Activated B cell treated with CpG ODN at 0.5 μM for 24 hours (primary cell): ENCODE measurements at regions not wholly inside any gene's neighbourhood (a gene's known extent, or its start where the extent isn't known, plus 50 kb on each side); places are given as distances from the start of the nearest gene placed in this dataset.

Experiments used
- ATAC-seq: fragments of 200-7000 bp; cut with Tn5 transposase; one replicate; pipeline ENCODE4 v1.10.0; 2021; ENCODE audit warnings: low read depth, mild to moderate bottlenecking, moderate library complexity
- CTCF ChIA-PET: fragments of 350-600 bp; sonication (Branson Sonifier 250); formaldehyde crosslinking; loops from one replicate; lab custom pipeline; 2021; ENCODE audit warnings: antibody characterized with exemption; lab: Charles Lee
- POLR2A ChIA-PET: fragments of 350-600 bp; sonication (Branson Sonifier 250); formaldehyde crosslinking; loops from one replicate; lab custom pipeline; 2021; ENCODE audit warnings: antibody characterized with exemption; lab: Charles Lee
- DNase-seq: peaks from one replicate; pipeline ENCODE4 v3.0.0; 2022
- H3K27ac Mint-ChIP-seq: one replicate; pipeline ENCODE4 v1.8.0; 2020; ENCODE audit warnings: mixed read lengths
- H3K27me3 Mint-ChIP-seq: one replicate; pipeline ENCODE4 v1.8.0; 2021; ENCODE audit warnings: mixed read lengths
- H3K36me3 Mint-ChIP-seq: one replicate; pipeline ENCODE4 v1.8.0; 2021; ENCODE audit warnings: low read depth, mixed read lengths
- H3K4me1 Mint-ChIP-seq: one replicate; pipeline ENCODE4 v1.8.0; 2021; ENCODE audit warnings: mixed read lengths
- H3K4me3 Mint-ChIP-seq: one replicate; pipeline ENCODE4 v1.8.0; 2020; ENCODE audit warnings: mild to moderate bottlenecking, mixed read lengths
- H3K9me3 Mint-ChIP-seq: one replicate; pipeline ENCODE4 v1.8.0; 2020; ENCODE audit warnings: mixed read lengths
- CTCF ChIP-seq: fragments of 200-600 bp; IDR thresholded peaks from one replicate; pipeline ENCODE4 v1.8.0; 2022; ENCODE audit warnings: antibody characterized with exemption, mild to moderate bottlenecking
- intact Hi-C: fragments of 100-400 bp; cut with micrococcal nuclease; formaldehyde crosslinking; loops from one replicate; pipeline ENCODE4 v1.15.1; 2024

- H3K27me3 Mint-ChIP-seq: no peaks in the 10 kb centered on the region
- no peak for TF ChIP-seq CTCF
- H3K9me3 Mint-ChIP-seq: no peaks in the 10 kb centered on the region
- no peak for DNase-seq
- H3K27ac Mint-ChIP-seq: no peak overlapping the region
- ChIA-PET CTCF (no interaction called here), POLR2A (no interaction called here)
- no peak overlapping the region for H3K4me3 Mint-ChIP-seq
- intact Hi-C loops: no loop called here
- ATAC-seq: no peak
- no peaks in the 10 kb centered on the region for H3K4me1 Mint-ChIP-seq
- peaks cover 14% of the 10 kb centered on the region for H3K36me3 Mint-ChIP-seq
These were observed 53.2 kb upstream of the RBMX start for GRCh38 chrX:136933611-136934145.

- DNase-seq (no peak), ATAC-seq (no peak)
- POLR2A ChIA-PET: no interaction called here
- Mint-ChIP-seq H3K4me3 (no peak overlapping the region), H3K9me3 (no peaks in the 10 kb centered on the region), H3K27ac (no peak overlapping the region), H3K36me3 (peaks cover 14% of the 10 kb centered on the region), H3K4me1 (no peaks in the 10 kb centered on the region), H3K27me3 (no peaks in the 10 kb centered on the region)
- CTCF ChIA-PET: no interaction called here
- intact Hi-C loops: no loop called here
- TF ChIP-seq CTCF: no peak
These were observed 51.1 kb upstream of the RBMX start for GRCh38 chrX:136931661-136932060.
